SK-N-SH (cell line): ENCODE measurements at regions not wholly inside any gene's neighbourhood (a gene's known extent, or its start where the extent isn't known, plus 50 kb on each side); places are given as distances from the start of the nearest gene placed in this dataset.

Experiments used
- CTCF ChIA-PET: fragments of 300-600, 350-600 bp; formaldehyde crosslinking; extraction: SDS; loops from one replicate; lab custom pipeline; 2021; lab: Yijun Ruan, JAX
- POLR2A ChIA-PET: fragments of 350-600 bp; sonication (Branson Sonifier 250); formaldehyde crosslinking; extraction: SDS; loops from one replicate; lab custom pipeline; 2020; ENCODE audit warnings: antibody characterized with exemption, inconsistent platforms; lab: Yijun Ruan, JAX
- DNase-seq: peaks from one replicate; pipeline ENCODE4 v3.0.0; 2012
- H2AFZ ChIP-seq: fragments of 200-600 bp; sonication (generic); 2 replicates; pipeline ENCODE4 v1.8.1; 2016; ENCODE audit warnings: antibody characterized with exemption, mild to moderate bottlenecking, low read depth
- H3F3A ChIP-seq: fragments of 200-600 bp; sonication (generic); replicated peaks from 2 replicates; pipeline ENCODE3; 2016; ENCODE audit warnings: antibody characterized with exemption, mild to moderate bottlenecking; ENCODE audit not compliant: insufficient read depth
- H3K27ac ChIP-seq, 2 experiments: fragments of 200-500 bp in 1 of 2; fragments of 200-600 bp in 1 of 2; sonication (Bioruptor generic) in 1 of 2; sonication (generic), shearing (Covaris generic) in 1 of 2; 2 replicates each; pipeline versions ENCODE4 v1.5.1 to v1.6.1; 2014 to 2016; ENCODE audit warnings: low read depth in 2 of 2, inconsistent platforms in 1 of 2, low read length in 1 of 2, mild to moderate bottlenecking in 1 of 2, mixed read lengths in 1 of 2
- H3K27me3 ChIP-seq: fragments of 200-600 bp; sonication (generic), shearing (Covaris generic); 2 replicates; pipeline ENCODE4 v1.6.1; 2016; ENCODE audit warnings: mixed run types; ENCODE audit not compliant: insufficient read depth
- H3K36me3 ChIP-seq, 2 experiments: fragments of 200-500 bp in 1 of 2; fragments of 200-600 bp in 1 of 2; sonication (Bioruptor generic) in 1 of 2; sonication (generic) in 1 of 2; replicated peaks in 1 of 2; 2 replicates each; pipeline versions ENCODE3 to v1.5.1; 2014 to 2016; ENCODE audit warnings: low read length in 1 of 2, mild to moderate bottlenecking in 1 of 2; ENCODE audit not compliant: insufficient read depth in 2 of 2, control insufficient read depth in 1 of 2
- H3K4me1 ChIP-seq, 2 experiments: fragments of 200-500 bp in 1 of 2; fragments of 200-600 bp in 1 of 2; sonication (Bioruptor generic) in 1 of 2; sonication (generic), shearing (Covaris generic) in 1 of 2; 2 replicates each; pipeline versions ENCODE4 v1.5.1 to v1.6.1; 2014 to 2016; ENCODE audit warnings: low read depth in 1 of 2, low read length in 1 of 2, mixed run types in 1 of 2; ENCODE audit not compliant: insufficient read depth in 2 of 2, control insufficient read depth in 1 of 2
- H3K4me2 ChIP-seq: fragments of 200-600 bp; sonication (generic), shearing (Covaris generic); 2 replicates; pipeline ENCODE4 v1.6.1; 2017; ENCODE audit warnings: mixed run types
- H3K4me3 ChIP-seq, 2 experiments: fragments of 200-500 bp in 1 of 2; fragments of 200-600 bp in 1 of 2; sonication (Bioruptor generic) in 1 of 2; sonication (generic), shearing (Covaris generic) in 1 of 2; 2 replicates each; pipeline versions ENCODE4 v1.5.1 to v1.8.1; 2014 to 2016; ENCODE audit warnings: low read depth in 2 of 2, inconsistent platforms in 1 of 2, low read length in 1 of 2, mild to moderate bottlenecking in 1 of 2, mixed read lengths in 1 of 2, moderate library complexity in 1 of 2
- H3K79me2 ChIP-seq: fragments of 200-600 bp; sonication (generic); 2 replicates; pipeline ENCODE4 v1.8.1; 2017; ENCODE audit warnings: mild to moderate bottlenecking; ENCODE audit not compliant: insufficient read depth
- H3K9ac ChIP-seq: fragments of 200-600 bp; sonication (generic); 2 replicates; pipeline ENCODE4 v1.6.1; 2017; ENCODE audit warnings: mixed run types
- H3K9me2 ChIP-seq: fragments of 200-600 bp; sonication (generic); 2 replicates; pipeline ENCODE4 v1.6.1; 2017; ENCODE audit warnings: mixed run types
- H3K9me3 ChIP-seq: fragments of 200-600 bp; sonication (generic); 2 replicates; pipeline ENCODE4 v1.6.1; 2017; ENCODE audit warnings: mixed run types, mild to moderate bottlenecking, moderate library complexity
- H4K20me1 ChIP-seq: fragments of 200-600 bp; sonication (generic); 2 replicates; pipeline ENCODE4 v1.6.1; 2017; ENCODE audit warnings: mild to moderate bottlenecking, mixed run types; ENCODE audit not compliant: insufficient read depth
- CHD2 ChIP-seq: fragments of 150-350 bp; IDR thresholded peaks from 2 replicates; pipeline ENCODE4 v1.6.1; 2018; ENCODE audit warnings: low read length; ENCODE audit not compliant: partially characterized antibody
- ELF1 ChIP-seq: IDR thresholded peaks from 2 replicates; pipeline ENCODE4 v1.4.0; 2012
- EZH2phosphoT487 ChIP-seq: fragments of 200-600 bp; sonication (generic); IDR thresholded peaks from 2 replicates; pipeline ENCODE4 v1.6.1; 2017; ENCODE audit warnings: low read depth, mixed run types, mild to moderate bottlenecking, antibody characterized with exemption, moderate library complexity, borderline replicate concordance
- FOSL2 ChIP-seq: IDR thresholded peaks from 2 replicates; pipeline ENCODE4 v1.4.0; 2012; ENCODE audit warnings: low read depth, mild to moderate bottlenecking, moderate library complexity, borderline replicate concordance
- FOXJ3 ChIP-seq: sonication (generic); formaldehyde crosslinking; IDR thresholded peaks from 2 replicates; pipeline ENCODE4 v1.5.1; 2020; ENCODE audit warnings: mild to moderate bottlenecking, missing genetic modification reagents
- MAX ChIP-seq: IDR thresholded peaks from 2 replicates; pipeline ENCODE4 v1.4.0; 2012; ENCODE audit warnings: low read depth
- RXRA ChIP-seq: IDR thresholded peaks from 2 replicates; pipeline ENCODE4 v1.4.0; 2012; ENCODE audit warnings: low read depth, mild to moderate bottlenecking, borderline replicate concordance
- SIN3A ChIP-seq: IDR thresholded peaks from 2 replicates; pipeline ENCODE4 v1.6.1; 2012; ENCODE audit warnings: low read depth, mild to moderate bottlenecking, low read length, moderate library complexity, borderline replicate concordance
- SMC3 ChIP-seq: IDR thresholded peaks from 2 replicates; pipeline ENCODE4 v1.6.1; 2012; ENCODE audit warnings: low read depth, low read length, improper control_type of control experiment
- TAF1 ChIP-seq: IDR thresholded peaks from 2 replicates; pipeline ENCODE4 v1.6.1; 2012; ENCODE audit warnings: low read depth, mild to moderate bottlenecking, low read length, moderate library complexity, borderline replicate concordance
- TEAD4 ChIP-seq: IDR thresholded peaks from 2 replicates; pipeline ENCODE4 v1.4.0; 2012; ENCODE audit warnings: mild to moderate bottlenecking, borderline replicate concordance; ENCODE audit not compliant: insufficient read depth
- USF1 ChIP-seq: IDR thresholded peaks from 2 replicates; pipeline ENCODE4 v1.4.0; 2012; ENCODE audit warnings: low read depth, borderline replicate concordance
- WGBS: methylation state at CpG from one replicate; pipeline ENCODE4 v1.1.6; 2017; ENCODE audit warnings: low lambda C conversion rate; 5-methylcytosine and 5-hydroxymethylcytosine counted together

- Histone ChIP-seq H4K20me1 (no peaks in the 10 kb centered on the region), H3K27me3 (peaks cover 6% of the 10 kb centered on the region; the same call in 1 of the 2 replicates), H3K36me3 (no peaks in the 10 kb centered on the region), H3K9ac (no peak overlapping the region), H3K9me2 (no peaks in the 10 kb centered on the region), H3K27ac (no peak overlapping the region), H3K4me2 (no peak overlapping the region), H3K79me2 (no peaks in the 10 kb centered on the region), H2AFZ (no peak overlapping the region), H3K9me3 (no peaks in the 10 kb centered on the region), H3K4me3 (no peak overlapping the region), H3K4me1 (no peaks in the 10 kb centered on the region), H3F3A (no peaks in the 10 kb centered on the region)
- POLR2A ChIA-PET = no interaction called here
- CTCF ChIA-PET = no interaction called here
- no peak for DNase-seq
- WGBS = 49% methylated on average over 8 of the region's 8 CpGs
- TF ChIP-seq SMC3 (no peak), CHD2 (no peak), FOSL2 (no peak), FOXJ3 (CRISPR knock-in tag) (no peak), MAX (no peak), RXRA (no peak), EZH2phosphoT487 (no peak), TEAD4 (no peak), TAF1 (no peak), ELF1 (no peak), SIN3A (no peak)
Measured at GRCh38 chr3:152608696-152609594, 226.0 kb upstream of the P2RY1 start.

DNA sequence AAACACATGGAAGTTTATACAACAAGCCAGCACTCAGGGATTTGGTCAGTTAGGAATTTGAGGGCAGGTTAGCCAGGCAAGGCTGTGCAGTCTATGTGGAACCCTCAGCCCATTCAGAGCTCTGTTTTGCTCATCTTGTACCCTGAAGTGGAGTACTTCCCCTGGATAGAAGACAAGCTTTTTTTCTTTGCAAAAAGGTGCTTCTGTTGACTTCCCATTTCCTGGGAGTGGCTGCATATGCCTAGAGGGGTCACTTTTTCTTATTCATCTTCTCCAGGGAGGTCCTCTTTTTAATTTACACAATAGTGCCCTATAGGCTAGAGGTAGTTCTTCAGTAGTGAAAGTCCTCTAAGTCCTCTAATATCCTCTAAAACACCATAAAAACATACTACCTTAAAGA, 225.0 kb upstream of the P2RY1 start:
- peaks cover 6% of the 10 kb centered on the region; the same call in 1 of the 2 replicates for H3K27me3 ChIP-seq
- no peak overlapping the region for H3K4me3 ChIP-seq
- no peak for DNase-seq
- H3K9me2 ChIP-seq = no peaks in the 10 kb centered on the region
- no peak overlapping the region for H3K4me2 ChIP-seq
- CTCF ChIA-PET = interaction anchor here (0.9 kb wide), 1 partner anchor 16 kb away, joined by 3 read pairs; no protein-coding TSS in a partner anchor
- no peak overlapping the region for H2AFZ ChIP-seq
- no peak for TF ChIP-seq USF1
- H3K9ac ChIP-seq = no peak overlapping the region
- no peaks in the 10 kb centered on the region for H3K36me3 ChIP-seq
- H3F3A ChIP-seq = no peaks in the 10 kb centered on the region
- H3K79me2 ChIP-seq = no peaks in the 10 kb centered on the region
- H3K27ac ChIP-seq = no peak overlapping the region
- H4K20me1 ChIP-seq = no peaks in the 10 kb centered on the region
- H3K4me1 ChIP-seq = no peaks in the 10 kb centered on the region
- no peaks in the 10 kb centered on the region for H3K9me3 ChIP-seq
- POLR2A ChIA-PET = no interaction called here
